Left ventricle myocardium inferior (tissue), 1 donor: ENCODE measurements at regions not wholly inside any gene's neighbourhood (a gene's known extent, or its start where the extent isn't known, plus 50 kb on each side); places are given as distances from the start of the nearest gene placed in this dataset.

Experiments used
- DNase-seq: peaks from one replicate; pipeline ENCODE4 v3.0.0-alpha.2; 2020
- H3K27ac ChIP-seq: fragments of 200-600 bp; replicated peaks from 2 replicates; pipeline ENCODE4 v1.8.0; 2021
- H3K27me3 ChIP-seq: fragments of 200-600 bp; 2 replicates; pipeline ENCODE4 v1.8.0; 2021; ENCODE audit warnings: low read depth
- H3K36me3 ChIP-seq: fragments of 200-600 bp; 2 replicates; pipeline ENCODE4 v1.8.0; 2021
- H3K4me1 ChIP-seq: fragments of 200-600 bp; 2 replicates; pipeline ENCODE4 v1.8.0; 2021
- H3K4me3 ChIP-seq: fragments of 200-600 bp; 2 replicates; pipeline ENCODE4 v1.8.0; 2021; ENCODE audit warnings: mild to moderate bottlenecking, moderate library complexity
- H3K9me3 ChIP-seq: fragments of 200-600 bp; replicated peaks from 2 replicates; pipeline ENCODE4 v1.8.0; 2021
- intact Hi-C: fragments of 100-400 bp; cut with micrococcal nuclease; formaldehyde crosslinking; loops from one replicate; pipeline ENCODE4 v1.11.0; 2022
- TF ChIP-seq, protein P1 (sequence below): fragments of 200-600 bp; IDR thresholded peaks from 2 replicates; pipeline ENCODE4 v1.8.0; 2021; ENCODE audit warnings: antibody characterized with exemption, mild to moderate bottlenecking, borderline replicate concordance
- donor health status: DM: no; HTN: yes; CAD: no; lungs with severe emphysema.

DNA sequence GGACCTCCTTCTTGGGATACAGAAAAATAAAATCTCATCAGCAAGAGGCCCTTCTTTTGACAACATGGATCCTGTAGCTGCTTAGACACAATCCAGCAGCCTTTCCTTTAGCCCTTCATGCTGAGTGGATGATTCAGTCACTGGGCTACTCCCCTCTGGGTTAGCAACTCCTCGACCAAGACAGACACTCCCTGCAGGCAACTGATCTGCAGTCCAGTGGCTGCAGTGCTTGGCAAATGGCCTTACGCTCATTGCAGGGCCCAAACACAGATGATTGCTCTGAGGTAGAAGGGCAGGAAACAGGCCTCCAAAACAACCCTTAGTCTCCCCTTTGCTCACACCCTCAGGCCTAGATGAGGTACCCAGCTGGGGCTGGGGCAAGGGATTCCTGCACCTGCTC lies 73.2 kb upstream of the OPCML start:
- Histone ChIP-seq H3K9me3 (peaks cover 14% of the 10 kb centered on the region), H3K27me3 (peaks cover 16% of the 10 kb centered on the region), H3K4me3 (no peak overlapping the region), H3K36me3 (no peaks in the 10 kb centered on the region), H3K4me1 (no peaks in the 10 kb centered on the region), H3K27ac (no peak overlapping the region)
- TF ChIP-seq, protein P1, sequence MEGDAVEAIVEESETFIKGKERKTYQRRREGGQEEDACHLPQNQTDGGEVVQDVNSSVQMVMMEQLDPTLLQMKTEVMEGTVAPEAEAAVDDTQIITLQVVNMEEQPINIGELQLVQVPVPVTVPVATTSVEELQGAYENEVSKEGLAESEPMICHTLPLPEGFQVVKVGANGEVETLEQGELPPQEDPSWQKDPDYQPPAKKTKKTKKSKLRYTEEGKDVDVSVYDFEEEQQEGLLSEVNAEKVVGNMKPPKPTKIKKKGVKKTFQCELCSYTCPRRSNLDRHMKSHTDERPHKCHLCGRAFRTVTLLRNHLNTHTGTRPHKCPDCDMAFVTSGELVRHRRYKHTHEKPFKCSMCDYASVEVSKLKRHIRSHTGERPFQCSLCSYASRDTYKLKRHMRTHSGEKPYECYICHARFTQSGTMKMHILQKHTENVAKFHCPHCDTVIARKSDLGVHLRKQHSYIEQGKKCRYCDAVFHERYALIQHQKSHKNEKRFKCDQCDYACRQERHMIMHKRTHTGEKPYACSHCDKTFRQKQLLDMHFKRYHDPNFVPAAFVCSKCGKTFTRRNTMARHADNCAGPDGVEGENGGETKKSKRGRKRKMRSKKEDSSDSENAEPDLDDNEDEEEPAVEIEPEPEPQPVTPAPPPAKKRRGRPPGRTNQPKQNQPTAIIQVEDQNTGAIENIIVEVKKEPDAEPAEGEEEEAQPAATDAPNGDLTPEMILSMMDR: no peak
- intact Hi-C loops: no loop called here
- DNase-seq: no peak

DNA sequence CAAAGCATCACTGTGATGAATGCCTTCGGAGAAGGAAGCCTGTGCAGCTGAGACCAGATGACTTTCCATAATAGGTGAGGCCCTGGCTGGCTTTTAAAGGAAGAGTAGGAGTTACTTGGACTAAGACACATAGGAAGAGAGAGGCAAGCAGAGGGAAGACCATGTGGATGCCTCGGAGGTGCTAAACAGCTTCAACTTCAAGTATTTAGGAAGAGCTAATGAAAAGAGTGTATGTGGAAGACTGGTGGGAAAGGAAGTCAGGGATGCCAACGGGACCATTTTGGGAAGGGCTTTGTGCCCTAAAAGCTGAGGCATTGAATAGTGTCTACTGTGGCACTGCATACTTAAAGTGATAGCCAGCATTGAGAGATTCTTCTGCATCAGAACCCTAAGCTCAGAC lies 69.3 kb upstream of the OPCML start:
- Histone ChIP-seq H3K27ac (no peak overlapping the region), H3K27me3 (peaks cover 29% of the 10 kb centered on the region), H3K36me3 (no peaks in the 10 kb centered on the region), H3K9me3 (no peaks in the 10 kb centered on the region), H3K4me3 (no peak overlapping the region), H3K4me1 (no peaks in the 10 kb centered on the region)
- TF ChIP-seq, protein P1: no peak
- intact Hi-C loops: no loop called here
- DNase-seq: no peak

DNA sequence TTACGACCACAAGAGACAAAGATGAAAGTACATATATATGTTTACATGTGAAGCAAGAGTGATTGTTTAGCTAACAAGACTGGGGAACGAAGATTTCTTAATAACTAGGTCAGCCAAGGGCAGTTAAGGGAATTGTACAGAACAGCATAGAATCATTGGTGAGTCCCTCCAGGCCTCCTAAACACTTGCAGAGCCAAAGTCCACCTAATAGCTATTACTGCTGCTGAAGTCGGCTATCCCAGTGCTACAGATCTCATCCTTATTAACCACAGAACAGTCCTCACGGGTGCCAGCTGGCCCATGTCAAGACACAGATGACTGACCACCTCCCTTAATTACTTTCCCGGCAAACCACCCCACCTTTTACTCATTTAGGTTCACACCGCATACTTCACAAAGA lies 68.5 kb upstream of the OPCML start:
- no peaks in the 10 kb centered on the region for H3K36me3 ChIP-seq
- DNase-seq: no peak
- H3K27me3 ChIP-seq: peaks cover 38% of the 10 kb centered on the region
- H3K9me3 ChIP-seq: no peaks in the 10 kb centered on the region
- TF ChIP-seq, protein P1: no peak
- H3K4me1 ChIP-seq: no peaks in the 10 kb centered on the region
- H3K27ac ChIP-seq: no peak overlapping the region
- no peak overlapping the region for H3K4me3 ChIP-seq
- intact Hi-C loops: no loop called here

DNA sequence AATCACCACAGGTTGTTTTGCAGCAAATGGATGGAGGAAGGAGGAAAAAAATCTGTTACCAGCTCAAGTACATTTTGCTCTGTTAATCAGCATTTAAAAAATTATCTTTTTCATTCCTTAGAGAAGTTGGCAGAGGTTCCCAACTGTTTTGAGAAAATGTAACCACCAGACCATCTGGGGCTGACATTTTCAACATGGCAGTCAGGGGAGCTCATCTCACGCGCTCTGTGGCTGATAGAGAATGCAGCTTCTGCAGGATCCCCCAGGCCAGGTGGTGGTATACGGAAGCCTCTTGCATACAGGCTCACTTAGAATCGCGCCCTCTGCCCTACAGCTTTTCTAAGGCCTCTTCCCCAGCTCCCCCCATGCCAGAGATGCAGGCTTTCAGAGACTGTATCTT lies 68.0 kb upstream of the OPCML start:
- intact Hi-C loops: no loop called here
- Histone ChIP-seq H3K27ac (no peak overlapping the region), H3K36me3 (no peaks in the 10 kb centered on the region), H3K4me3 (no peak overlapping the region), H3K27me3 (peaks cover 43% of the 10 kb centered on the region), H3K9me3 (no peaks in the 10 kb centered on the region), H3K4me1 (no peaks in the 10 kb centered on the region)
- no peak for DNase-seq
- TF ChIP-seq, protein P1: no peak

DNA sequence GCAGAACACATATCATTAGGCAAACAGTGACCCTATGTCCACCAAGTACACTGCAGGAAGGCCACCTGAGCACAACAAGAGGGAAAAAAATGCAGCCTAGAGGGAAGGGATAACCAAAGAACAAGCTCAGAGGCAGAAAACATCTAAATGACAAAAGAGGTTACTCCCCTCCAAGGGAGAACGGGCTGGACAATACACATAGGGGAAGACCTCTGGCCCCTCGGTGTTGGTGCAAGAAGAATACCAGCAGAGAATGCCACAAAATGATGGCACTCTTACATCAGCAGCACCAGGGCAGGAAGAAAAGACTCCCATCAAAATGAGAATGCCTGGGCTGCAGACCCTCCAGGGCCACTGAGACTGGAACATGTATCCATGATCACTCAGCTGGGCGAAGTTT lies 66.6 kb upstream of the OPCML start:
- Histone ChIP-seq H3K9me3 (no peaks in the 10 kb centered on the region), H3K4me3 (no peak overlapping the region), H3K4me1 (no peaks in the 10 kb centered on the region), H3K27ac (no peak overlapping the region), H3K36me3 (no peaks in the 10 kb centered on the region), H3K27me3 (peaks cover 52% of the 10 kb centered on the region)
- intact Hi-C loops: no loop called here
- TF ChIP-seq, protein P1: no peak
- DNase-seq: no peak

DNA sequence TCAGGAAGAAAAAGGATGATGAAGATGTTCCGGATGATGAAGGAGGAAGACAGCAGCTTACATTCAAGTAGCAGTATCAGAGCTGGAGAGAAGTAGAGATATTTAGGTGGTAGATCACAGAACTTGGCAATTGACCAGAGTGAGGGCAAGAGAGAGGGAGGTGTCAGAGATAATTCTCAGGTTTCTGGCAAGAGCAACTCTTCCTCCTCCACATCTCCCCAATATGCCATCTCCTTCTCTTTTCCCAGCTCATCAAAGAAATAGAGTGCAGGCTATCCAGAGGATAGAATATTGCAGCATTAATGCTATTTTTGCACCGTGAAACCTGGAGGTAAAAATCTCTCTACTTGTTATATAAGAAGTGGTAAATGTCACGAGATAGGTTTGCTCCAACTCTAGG lies 64.9 kb upstream of the OPCML start:
- TF ChIP-seq, protein P1: no peak
- DNase-seq: no peak
- intact Hi-C loops: no loop called here
- peaks cover 49% of the 10 kb centered on the region for H3K27me3 ChIP-seq
- H3K27ac ChIP-seq: no peak overlapping the region
- H3K9me3 ChIP-seq: peaks cover 6% of the 10 kb centered on the region
- H3K4me3 ChIP-seq: no peak overlapping the region
- H3K36me3 ChIP-seq: no peaks in the 10 kb centered on the region
- H3K4me1 ChIP-seq: no peaks in the 10 kb centered on the region
